Caco-2 (cell line): ENCODE measurements at regions not wholly inside any gene's neighbourhood (a gene's known extent, or its start where the extent isn't known, plus 50 kb on each side); places are given as distances from the start of the nearest gene placed in this dataset.

Experiments used
- BruUV-seq: library from RNA; stranded (reverse); fragments of 400-500 nt; replicated peaks from 2 replicates; lab custom pipeline; 2021; lab: Mats Ljungman, UMichigan
- CTCF ChIA-PET: fragments of 300-600 bp; sonication (Branson Sonifier 250); formaldehyde crosslinking; loops from one replicate; lab custom pipeline; 2022; ENCODE audit warnings: antibody characterized with exemption; lab: Charles Lee
- POLR2A ChIA-PET: fragments of 300-600 bp; sonication (Branson Sonifier 250); formaldehyde crosslinking; loops from one replicate; lab custom pipeline; 2022; ENCODE audit warnings: antibody characterized with exemption; lab: Charles Lee
- DNase-seq, 2 experiments: peaks; one replicate each; pipeline versions ENCODE4 v3.0.0 to v3.0.0-alpha.2; 2020 to 2022
- H3K27me3 ChIP-seq: replicated peaks from 2 replicates; pipeline ENCODE4 v1.6.0; 2011; ENCODE audit warnings: low read length; ENCODE audit not compliant: control insufficient read depth, insufficient read depth
- H3K36me3 ChIP-seq: 2 replicates; pipeline ENCODE4 v1.5.1; 2011; ENCODE audit warnings: low read length; ENCODE audit not compliant: control insufficient read depth, insufficient read depth
- H3K4me1 ChIP-seq: fragments of 250-450 bp; sonication (Bioruptor Pico); 2 replicates; pipeline ENCODE4 v1.5.1; 2020; ENCODE audit warnings: mild to moderate bottlenecking
- H3K4me3 ChIP-seq: 2 replicates; pipeline ENCODE4 v1.5.1; 2011; ENCODE audit warnings: low read depth, mild to moderate bottlenecking, control low read depth, low read length
- H3K9me3 ChIP-seq: fragments of 250-450 bp; sonication (Bioruptor Pico); 2 replicates; pipeline ENCODE4 v1.5.1; 2020; ENCODE audit warnings: mild to moderate bottlenecking, moderate library complexity
- H3K27ac Mint-ChIP-seq: one replicate; pipeline ENCODE4 v1.8.0; 2022; ENCODE audit warnings: mixed read lengths; ENCODE audit not compliant: unreplicated experiment
- H3K27me3 Mint-ChIP-seq: one replicate; pipeline ENCODE4 v1.8.0; 2022; ENCODE audit warnings: mixed read lengths; ENCODE audit not compliant: insufficient read depth, unreplicated experiment
- H3K36me3 Mint-ChIP-seq: one replicate; pipeline ENCODE4 v1.8.0; 2022; ENCODE audit warnings: mild to moderate bottlenecking, mixed read lengths; ENCODE audit not compliant: insufficient read depth, unreplicated experiment
- H3K4me1 Mint-ChIP-seq: one replicate; pipeline ENCODE4 v1.8.0; 2022; ENCODE audit warnings: low read depth, mixed read lengths; ENCODE audit not compliant: unreplicated experiment
- H3K4me3 Mint-ChIP-seq: one replicate; pipeline ENCODE4 v1.8.0; 2022; ENCODE audit warnings: mild to moderate bottlenecking, moderate library complexity, mixed read lengths; ENCODE audit not compliant: unreplicated experiment
- H3K9me3 Mint-ChIP-seq: one replicate; pipeline ENCODE4 v1.8.0; 2022; ENCODE audit warnings: mixed read lengths; ENCODE audit not compliant: unreplicated experiment
- intact Hi-C: fragments of 100-400 bp; cut with micrococcal nuclease; formaldehyde crosslinking; loops from one replicate; pipeline ENCODE4 v1.10.0; 2022; ENCODE audit not compliant: unreplicated experiment
- TF ChIP-seq, protein P1 (sequence below), 2 experiments: fragments of 200-600 bp in 1 of 2; IDR thresholded peaks; 1 replicate in 1 of 2; 2 replicates in 1 of 2; pipeline versions ENCODE4 v1.5.1 to v1.8.0; 2011 to 2022; ENCODE audit warnings: antibody characterized with exemption in 1 of 2, control low read depth in 1 of 2, inconsistent platforms in 1 of 2, low read depth in 1 of 2, low read length in 1 of 2, mild to moderate bottlenecking in 1 of 2, moderate library complexity in 1 of 2; ENCODE audit not compliant: insufficient read depth in 1 of 2, severe bottlenecking in 1 of 2, unreplicated experiment in 1 of 2

- H3K27me3 Mint-ChIP-seq, result no peaks in the 10 kb centered on the region
- intact Hi-C loops, result no loop called here
- Histone ChIP-seq H3K4me3 (no peak overlapping the region), H3K27me3 (no peaks in the 10 kb centered on the region), H3K36me3 (no peaks in the 10 kb centered on the region), H3K9me3 (no peaks in the 10 kb centered on the region), H3K4me1 (no peaks in the 10 kb centered on the region)
- no peaks in the 10 kb centered on the region for H3K4me1 Mint-ChIP-seq
- ChIA-PET CTCF (no interaction called here), POLR2A (no interaction called here)
- no peak overlapping the region for H3K4me3 Mint-ChIP-seq
- H3K36me3 Mint-ChIP-seq, result no peaks in the 10 kb centered on the region
- TF ChIP-seq, protein P1, sequence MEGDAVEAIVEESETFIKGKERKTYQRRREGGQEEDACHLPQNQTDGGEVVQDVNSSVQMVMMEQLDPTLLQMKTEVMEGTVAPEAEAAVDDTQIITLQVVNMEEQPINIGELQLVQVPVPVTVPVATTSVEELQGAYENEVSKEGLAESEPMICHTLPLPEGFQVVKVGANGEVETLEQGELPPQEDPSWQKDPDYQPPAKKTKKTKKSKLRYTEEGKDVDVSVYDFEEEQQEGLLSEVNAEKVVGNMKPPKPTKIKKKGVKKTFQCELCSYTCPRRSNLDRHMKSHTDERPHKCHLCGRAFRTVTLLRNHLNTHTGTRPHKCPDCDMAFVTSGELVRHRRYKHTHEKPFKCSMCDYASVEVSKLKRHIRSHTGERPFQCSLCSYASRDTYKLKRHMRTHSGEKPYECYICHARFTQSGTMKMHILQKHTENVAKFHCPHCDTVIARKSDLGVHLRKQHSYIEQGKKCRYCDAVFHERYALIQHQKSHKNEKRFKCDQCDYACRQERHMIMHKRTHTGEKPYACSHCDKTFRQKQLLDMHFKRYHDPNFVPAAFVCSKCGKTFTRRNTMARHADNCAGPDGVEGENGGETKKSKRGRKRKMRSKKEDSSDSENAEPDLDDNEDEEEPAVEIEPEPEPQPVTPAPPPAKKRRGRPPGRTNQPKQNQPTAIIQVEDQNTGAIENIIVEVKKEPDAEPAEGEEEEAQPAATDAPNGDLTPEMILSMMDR (IDR thresholded peaks at IDR 0.05; ENCODE audit: insufficient read depth in 1 of 2, low read depth in 1 of 2, low read length in 1 of 2, severe bottlenecking in 1 of 2, unreplicated experiment in 1 of 2), result no peak
- H3K27ac Mint-ChIP-seq, result no peak overlapping the region
- H3K9me3 Mint-ChIP-seq, result no peaks in the 10 kb centered on the region
- no peak for DNase-seq
- BruUV-seq, result no TSS peak
These were observed 1347.6 kb downstream of the SI start for GRCh38 chr3:163730684-163731083.

DNA sequence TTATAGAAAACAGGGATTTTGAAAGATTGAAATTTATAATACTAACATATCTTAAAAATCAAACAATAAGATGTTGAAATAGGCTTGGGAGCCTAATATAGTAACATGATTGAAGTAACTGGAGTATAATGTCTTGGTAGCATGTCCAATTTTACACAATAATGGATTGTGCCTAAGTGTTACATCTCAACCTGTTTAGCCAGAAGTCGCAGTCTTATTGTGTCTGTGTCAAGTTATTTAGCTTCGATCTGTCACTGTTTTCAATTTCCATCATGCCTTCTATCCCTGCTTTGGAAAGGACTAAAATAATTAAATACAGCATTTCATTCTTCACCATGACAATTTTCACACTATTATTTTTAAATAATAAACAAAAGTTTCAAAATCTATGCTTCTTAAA, 1352.2 kb downstream of the SI start:
- H3K9me3 ChIP-seq, result no peaks in the 10 kb centered on the region
- no peak overlapping the region for H3K4me3 ChIP-seq
- H3K27me3 ChIP-seq, result no peaks in the 10 kb centered on the region
- TF ChIP-seq, protein P1 (IDR thresholded peaks at IDR 0.05; ENCODE audit: insufficient read depth in 1 of 2, low read depth in 1 of 2, low read length in 1 of 2, severe bottlenecking in 1 of 2, unreplicated experiment in 1 of 2), result no peak
- H3K4me1 ChIP-seq, result no peaks in the 10 kb centered on the region
- no TSS peak for BruUV-seq
- H3K36me3 Mint-ChIP-seq, result no peaks in the 10 kb centered on the region
- ChIA-PET CTCF (no interaction called here), POLR2A (no interaction called here)
- H3K9me3 Mint-ChIP-seq, result peaks cover 3% of the 10 kb centered on the region
- H3K4me3 Mint-ChIP-seq, result no peak overlapping the region
- H3K27me3 Mint-ChIP-seq, result no peaks in the 10 kb centered on the region
- intact Hi-C loops, result no loop called here
- H3K4me1 Mint-ChIP-seq, result no peaks in the 10 kb centered on the region
- H3K36me3 ChIP-seq, result no peaks in the 10 kb centered on the region
- no peak for DNase-seq
- H3K27ac Mint-ChIP-seq, result no peak overlapping the region

GRCh38 chr3:163722405-163722804, 1355.9 kb downstream of the SI start:
- Histone ChIP-seq H3K9me3 (no peaks in the 10 kb centered on the region), H3K36me3 (no peaks in the 10 kb centered on the region), H3K27me3 (no peaks in the 10 kb centered on the region), H3K4me1 (no peaks in the 10 kb centered on the region), H3K4me3 (no peak overlapping the region)
- BruUV-seq, result no TSS peak
- H3K27ac Mint-ChIP-seq, result no peak overlapping the region
- H3K4me3 Mint-ChIP-seq, result no peak overlapping the region
- ChIA-PET POLR2A (no interaction called here), CTCF (no interaction called here)
- intact Hi-C loops, result no loop called here
- no peak for DNase-seq
- H3K36me3 Mint-ChIP-seq, result no peaks in the 10 kb centered on the region
- H3K4me1 Mint-ChIP-seq, result no peaks in the 10 kb centered on the region
- TF ChIP-seq, protein P1 (IDR thresholded peaks at IDR 0.05; ENCODE audit: insufficient read depth in 1 of 2, low read depth in 1 of 2, low read length in 1 of 2, severe bottlenecking in 1 of 2, unreplicated experiment in 1 of 2), result no peak
- H3K9me3 Mint-ChIP-seq, result peaks cover 8% of the 10 kb centered on the region
- H3K27me3 Mint-ChIP-seq, result no peaks in the 10 kb centered on the region
